GM12891 (cell line): ENCODE measurements at regions not wholly inside any gene's neighbourhood (a gene's known extent, or its start where the extent isn't known, plus 50 kb on each side); places are given as distances from the start of the nearest gene placed in this dataset.

ENCODE experiments used
- PAX5 ChIP-seq: IDR thresholded peaks from 2 replicates; pipeline ENCODE4 v1.6.1; 2011; ENCODE audit warnings: low read length, moderate library complexity, mild to moderate bottlenecking; ENCODE audit not compliant: insufficient read depth, severe bottlenecking
- POLR2A ChIP-seq: IDR thresholded peaks from 2 replicates; pipeline ENCODE4 v1.6.1; 2011; ENCODE audit warnings: low read depth, low read length, control low read depth
- POLR2AphosphoS5 ChIP-seq: IDR thresholded peaks from 2 replicates; pipeline ENCODE4 v1.6.1; 2011; ENCODE audit warnings: low read depth, low read length, control low read depth
- POU2F2 ChIP-seq: IDR thresholded peaks from 2 replicates; pipeline ENCODE4 v1.6.1; 2011; ENCODE audit warnings: low read depth, mild to moderate bottlenecking, control low read depth, low read length, moderate library complexity
- SPI1 ChIP-seq: IDR thresholded peaks from 2 replicates; pipeline ENCODE4 v1.6.1; 2011; ENCODE audit warnings: low read depth, low read length, control low read depth
- TAF1 ChIP-seq: IDR thresholded peaks from 2 replicates; pipeline ENCODE4 v1.6.1; 2011; ENCODE audit warnings: low read depth, low read length, control low read depth

DNA sequence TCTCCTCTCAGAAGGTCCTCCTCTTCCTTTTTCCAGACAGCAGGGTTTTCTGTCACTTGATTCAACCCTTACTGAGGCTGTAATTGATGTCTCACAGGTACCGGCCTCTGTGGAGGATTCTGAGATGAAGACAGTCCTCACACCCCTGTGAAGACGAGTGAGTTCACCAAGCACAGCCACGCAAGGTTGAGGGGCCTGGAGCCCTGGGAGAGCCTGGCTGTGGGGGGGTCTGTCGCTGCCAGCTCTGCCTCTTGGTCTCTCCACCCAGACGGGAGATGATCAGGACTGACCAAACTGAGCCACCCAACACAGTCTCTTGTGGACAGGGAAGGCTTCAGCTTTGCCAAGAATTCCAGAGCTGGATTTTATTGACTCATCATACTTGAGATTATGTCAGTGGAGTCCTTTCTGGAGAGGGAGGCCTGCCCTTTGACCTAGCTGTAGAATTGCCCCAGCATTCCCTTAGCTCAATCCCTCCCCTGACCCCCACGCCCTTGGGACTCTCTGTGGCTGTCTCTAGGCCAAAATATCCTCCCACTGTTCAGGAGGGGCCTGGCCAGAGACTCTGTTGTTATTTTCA, 51.1 kb upstream of the CRHR1 start:
- no peak for TF ChIP-seq SPI1
- TF ChIP-seq TAF1, result no peak
- no peak for TF ChIP-seq POLR2AphosphoS5
- TF ChIP-seq POLR2A, result no peak
- no peak for TF ChIP-seq POU2F2
- no peak for TF ChIP-seq PAX5
